Right lung (tissue), 2 donors: ENCODE measurements at regions not wholly inside any gene's neighbourhood (a gene's known extent, or its start where the extent isn't known, plus 50 kb on each side); places are given as distances from the start of the nearest gene placed in this dataset.
A peak's percentile ranks its signal among the peaks of the same experiment; 100 is the strongest.
"Not testable (repeated sequence)": the region's sequence is repeated elsewhere in the genome, so short reads cannot be mapped to it uniquely, and the experiment has no call there.

Experiments used
- DNase-seq, 2 donors: peaks; one replicate each; pipeline ENCODE4 v3.0.0-alpha.2; 2013

DNA sequence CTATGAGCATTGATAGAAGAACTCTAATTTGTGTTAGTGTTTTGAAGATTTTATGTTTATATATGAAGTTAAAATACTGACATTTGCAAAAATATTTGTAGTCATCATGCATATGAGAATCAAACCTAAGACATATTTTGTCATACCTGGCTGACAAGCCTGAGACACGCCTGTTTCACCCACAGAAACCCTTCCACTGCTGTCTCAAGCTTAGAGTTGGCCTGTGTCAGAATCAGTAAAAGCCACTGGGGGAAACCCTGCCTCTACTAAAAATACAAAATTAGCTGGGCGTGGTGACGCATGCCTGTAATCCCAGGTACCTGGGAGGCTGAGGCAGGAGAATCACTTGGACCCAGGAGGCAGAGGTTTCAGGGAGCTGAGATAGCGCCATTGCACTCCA lies 218.0 kb upstream of the C1QTNF3 start:
- not testable (repeated sequence) for DNase-seq

GRCh38 chr5:34266151-34266550 lies 223.1 kb upstream of the C1QTNF3 start:
- DNase-seq, result not testable (repeated sequence)

DNA sequence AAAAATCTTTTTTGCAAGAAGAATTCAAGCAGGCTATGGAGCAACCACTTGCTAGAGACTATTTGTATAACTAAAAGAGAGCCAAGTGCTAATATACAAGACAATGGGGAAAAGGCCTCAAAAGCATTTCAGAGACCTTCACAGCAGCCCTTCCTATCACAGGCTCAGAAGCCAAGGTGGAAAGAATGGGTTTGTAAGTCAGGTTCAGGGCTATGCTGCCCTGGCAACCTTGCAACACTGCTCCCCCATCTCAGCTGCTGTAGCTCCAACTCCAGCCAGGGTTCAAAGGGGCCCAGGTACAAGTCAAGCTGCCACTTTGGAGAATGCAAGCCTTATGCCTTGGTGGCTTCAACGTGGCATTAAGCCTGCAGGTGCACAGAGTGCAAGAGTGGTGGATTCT lies 253.7 kb upstream of the C1QTNF3 start:
- DNase-seq, result not testable (repeated sequence)

GRCh38 chr5:34329201-34329600 lies 286.2 kb upstream of the C1QTNF3 start:
- DNase-seq, result not testable (repeated sequence)

- DNase-seq, result not testable (repeated sequence)
Observed at GRCh38 chr5:34329611-34330108, 286.6 kb upstream of the C1QTNF3 start.

- not testable (repeated sequence) for DNase-seq
Observed at GRCh38 chr5:34331928-34332454, 289.0 kb upstream of the C1QTNF3 start.

DNA sequence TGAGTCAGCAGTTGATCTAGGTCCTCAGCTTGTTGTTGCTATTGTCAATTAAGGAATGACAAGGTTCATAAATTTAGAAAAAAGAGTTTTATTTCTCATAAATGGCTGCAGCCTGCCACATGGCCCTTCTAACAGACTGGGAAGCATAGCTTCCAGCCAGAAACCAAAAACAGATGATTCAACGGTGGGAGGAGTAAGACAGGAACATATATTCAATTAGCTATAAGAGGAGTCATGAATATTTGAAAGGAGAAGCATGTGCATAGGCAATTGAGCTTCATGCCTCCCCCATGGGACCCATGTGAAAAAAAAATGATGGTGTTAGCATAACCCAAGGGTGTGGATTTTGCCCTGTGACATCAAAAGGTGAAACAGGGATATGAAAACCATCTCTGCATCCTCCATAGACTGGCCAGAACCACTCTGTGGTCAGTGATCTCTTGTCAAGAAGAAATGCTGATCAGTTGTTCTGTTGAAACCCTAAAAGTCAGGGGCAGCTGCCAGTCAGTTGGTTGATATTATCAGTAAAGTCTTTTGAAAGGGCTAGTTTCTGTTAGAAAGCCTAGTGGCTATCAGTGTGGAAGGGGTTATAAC lies 296.5 kb upstream of the C1QTNF3 start:
- not testable (repeated sequence) for DNase-seq

- not testable (repeated sequence) for DNase-seq
Observed at GRCh38 chr5:34354440-34354839, 301.7 kb upstream of the RAI14 start.

- not testable (repeated sequence) for DNase-seq
Observed at GRCh38 chr5:34371417-34371816, 284.7 kb upstream of the RAI14 start.

DNA sequence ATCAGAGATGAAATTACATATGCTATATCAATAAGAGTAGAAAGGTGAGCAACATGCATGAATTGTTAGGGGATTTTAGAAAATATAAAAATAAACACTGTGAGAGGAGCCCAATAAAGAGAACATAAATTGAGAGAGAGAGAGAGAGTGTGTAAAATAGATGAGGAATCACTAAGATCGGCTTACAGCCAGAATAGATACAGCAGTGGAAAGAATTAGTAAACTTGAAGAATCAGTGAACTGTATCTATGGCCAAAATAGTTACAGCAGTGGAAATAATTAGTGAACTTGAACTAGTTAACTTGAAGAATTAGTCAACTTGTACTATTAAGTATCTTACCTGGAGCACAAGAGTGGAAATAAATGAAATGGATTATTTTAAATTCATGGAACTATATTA lies 284.3 kb upstream of the RAI14 start:
- DNase-seq, result not testable (repeated sequence)

GRCh38 chr5:34372739-34373138 lies 283.4 kb upstream of the RAI14 start:
- not testable (repeated sequence) for DNase-seq

DNA sequence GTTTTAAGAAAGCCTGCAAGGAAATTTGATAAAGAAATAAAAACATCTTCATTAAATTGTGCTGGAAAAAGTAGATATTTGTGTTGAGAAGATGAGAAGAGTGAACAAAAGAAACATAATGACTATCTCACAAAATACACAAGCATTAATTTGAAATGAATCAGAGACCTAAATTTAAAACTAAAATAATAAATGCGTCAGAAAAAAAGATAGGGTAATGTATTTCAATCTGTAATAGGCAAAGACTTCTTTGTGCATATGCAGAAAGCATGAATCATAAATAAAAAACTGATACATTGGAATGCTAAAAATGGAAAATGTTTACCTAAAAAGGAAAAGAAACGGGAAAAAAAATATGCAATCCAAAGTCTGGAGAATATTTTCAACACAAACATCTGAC lies 278.5 kb upstream of the RAI14 start:
- not testable (repeated sequence) for DNase-seq

DNA sequence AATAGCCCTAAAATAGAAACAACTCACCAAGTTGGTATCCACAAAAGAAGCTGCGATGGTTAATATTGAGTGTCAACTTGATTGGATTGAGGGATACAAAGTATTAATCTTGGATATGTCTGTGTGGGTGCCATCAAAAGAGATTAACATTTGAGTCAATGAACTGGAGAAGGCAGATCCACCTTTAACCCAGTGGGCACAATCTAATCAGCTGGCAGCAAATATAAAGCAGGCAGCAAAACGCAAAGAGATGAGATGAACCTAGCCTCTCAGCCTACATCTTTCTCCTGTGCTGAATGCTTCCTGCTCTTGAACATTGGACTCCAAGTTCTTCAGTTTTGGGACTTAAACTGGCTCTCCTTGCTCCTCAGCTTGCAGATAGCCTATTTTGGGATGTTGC lies 277.6 kb upstream of the RAI14 start:
- DNase-seq, result not testable (repeated sequence)

GRCh38 chr5:34388754-34389153 lies 267.4 kb upstream of the RAI14 start:
- DNase-seq, result not testable (repeated sequence)

DNA sequence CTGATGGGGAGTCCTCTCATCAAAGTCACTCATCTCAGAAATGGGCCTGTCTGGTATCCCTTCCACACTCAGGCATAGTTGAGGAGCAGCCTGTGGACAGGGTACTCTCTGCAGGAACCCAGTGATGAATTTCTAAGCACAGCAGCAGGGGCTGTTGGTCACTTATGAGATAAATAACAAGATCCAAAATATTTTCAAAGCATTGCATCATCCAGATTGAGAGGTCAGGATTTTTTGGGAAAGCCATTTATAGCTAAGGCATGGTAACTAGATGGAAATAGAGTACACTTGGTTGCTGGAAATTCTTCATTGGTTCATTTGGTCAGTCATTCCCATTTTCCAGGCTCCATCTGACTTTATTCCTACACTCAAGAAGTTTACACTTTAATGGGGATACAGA lies 246.8 kb upstream of the RAI14 start:
- no peak for DNase-seq

GRCh38 chr5:34410411-34411139 lies 245.6 kb upstream of the RAI14 start:
- DNase-seq, result peak in 1 of 2 donors; percentile 7

DNA sequence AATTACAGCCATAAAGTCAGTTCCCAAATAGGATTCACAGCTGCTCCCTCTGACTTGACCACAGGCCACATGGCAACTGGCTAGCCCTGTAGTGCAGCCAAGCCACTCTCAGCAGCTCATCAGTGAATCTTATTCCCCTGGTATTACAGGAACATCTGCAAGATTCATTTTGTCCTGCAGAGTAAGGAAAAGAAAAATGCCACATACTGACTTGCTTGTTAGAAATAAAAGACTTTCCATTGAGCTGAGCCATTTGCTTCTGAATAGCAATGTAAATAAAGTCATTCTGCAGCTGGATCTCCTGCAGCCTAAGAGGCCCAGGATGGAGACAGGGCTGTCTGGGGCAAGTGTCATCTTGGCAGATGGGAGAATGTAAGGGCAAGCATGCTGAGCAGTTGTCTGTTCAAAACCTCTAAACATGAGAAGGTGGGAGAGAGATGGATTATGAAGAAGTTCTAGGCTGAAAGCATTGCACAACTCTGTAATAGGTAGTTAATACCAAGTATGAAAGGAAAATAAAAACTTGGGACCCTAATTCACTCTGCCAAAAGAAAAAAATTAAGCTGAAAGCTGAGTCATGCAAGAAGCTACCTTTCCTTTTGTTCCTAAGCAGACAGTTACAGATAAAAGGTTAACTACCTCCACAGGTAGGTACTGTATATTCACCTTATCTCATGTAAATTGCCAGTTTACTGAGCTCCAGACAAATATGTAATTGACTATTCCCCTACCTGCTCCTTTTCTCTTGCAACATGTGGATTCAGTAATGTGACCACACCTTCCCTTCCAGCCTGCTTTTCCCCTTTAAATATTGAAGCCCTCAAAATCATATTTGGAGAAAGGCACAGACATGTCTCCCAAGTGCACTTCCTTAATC lies 244.4 kb upstream of the RAI14 start:
- DNase-seq, result peak; percentile 22 to 38

GRCh38 chr5:34412736-34413135 lies 243.4 kb upstream of the RAI14 start:
- DNase-seq, result no peak

- no peak for DNase-seq
Observed at GRCh38 chr5:34415559-34416198, 240.4 kb upstream of the RAI14 start.

DNA sequence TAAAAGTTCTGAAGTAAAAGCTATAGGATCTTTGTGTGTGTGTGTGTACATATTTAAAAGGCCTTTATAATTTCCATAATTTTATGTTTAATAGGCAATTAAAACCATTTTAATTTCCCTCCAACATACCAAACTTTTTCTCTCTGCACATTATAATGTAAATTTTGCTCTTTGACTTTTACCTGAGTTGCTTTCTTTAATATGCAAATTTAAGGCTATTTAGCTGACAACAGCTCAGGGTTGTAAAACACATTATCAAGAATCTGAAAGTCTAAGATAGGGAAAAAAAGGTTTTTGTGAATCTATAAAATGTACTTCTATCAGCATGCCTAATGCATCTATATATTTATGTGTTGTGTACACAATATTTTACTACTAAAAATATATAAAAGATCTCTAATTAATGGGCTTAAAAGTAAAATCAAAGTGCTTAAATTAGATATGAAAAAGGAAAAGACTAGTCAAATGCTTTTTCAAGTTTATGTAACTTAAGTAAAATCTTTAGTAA lies 239.6 kb upstream of the RAI14 start:
- no peak for DNase-seq

- not testable (repeated sequence) for DNase-seq
Observed at GRCh38 chr5:34420191-34420590, 235.9 kb upstream of the RAI14 start.
